ENCODE measurements at regions not wholly inside any gene's neighbourhood (a gene's known extent, or its start where the extent isn't known, plus 50 kb on each side); places are given as distances from the start of the nearest gene placed in this dataset.

- TF ChIP-seq POLR2A (IDR thresholded peaks at IDR 0.05) (no peak), CTCF (IDR thresholded peaks at IDR 0.05) (no peak)
- H3K9me3 ChIP-seq: no peaks in the 10 kb centered on the region
Measured at GRCh38 chr1:232180779-232181136, 449.2 kb downstream of the SIPA1L2 start.

GRCh38 chr1:232179896-232180778 is 449.8 kb downstream of the SIPA1L2 start:
- no peaks in the 10 kb centered on the region for H3K36me3 ChIP-seq
- TF ChIP-seq CTCF (IDR thresholded peaks at IDR 0.05) (no peak), POLR2A (IDR thresholded peaks at IDR 0.05) (no peak)
- H3K27ac ChIP-seq: no peak overlapping the region
- no peaks in the 10 kb centered on the region for H3K9me3 ChIP-seq
- DNase-seq: no peak
- H3K27me3 ChIP-seq: no peaks in the 10 kb centered on the region
- H3K4me3 ChIP-seq: no peak overlapping the region
- no peaks in the 10 kb centered on the region for H3K4me1 ChIP-seq

More at GRCh38 chr1:232180779-232181136, 449.2 kb downstream of the SIPA1L2 start:
- no peaks in the 10 kb centered on the region for H3K27me3 ChIP-seq
- H3K36me3 ChIP-seq: no peaks in the 10 kb centered on the region
- no peak for DNase-seq
- H3K27ac ChIP-seq: no peak overlapping the region
- no peaks in the 10 kb centered on the region for H3K4me1 ChIP-seq
- no peak overlapping the region for H3K4me3 ChIP-seq

- Histone ChIP-seq H3K9me3 (no peaks in the 10 kb centered on the region), H3K27ac (no peak overlapping the region), H3K36me3 (no peaks in the 10 kb centered on the region), H3K27me3 (no peaks in the 10 kb centered on the region), H3K4me1 (no peaks in the 10 kb centered on the region), H3K4me3 (no peak overlapping the region)
- no peak for DNase-seq
- TF ChIP-seq POLR2A (IDR thresholded peaks at IDR 0.05) (no peak), CTCF (IDR thresholded peaks at IDR 0.05) (no peak)
Measured at GRCh38 chr1:232178191-232178590, 451.7 kb downstream of the SIPA1L2 start.

- Histone ChIP-seq H3K27ac (no peak overlapping the region), H3K4me3 (no peak overlapping the region), H3K9me3 (no peaks in the 10 kb centered on the region), H3K36me3 (no peaks in the 10 kb centered on the region), H3K27me3 (no peaks in the 10 kb centered on the region), H3K4me1 (no peaks in the 10 kb centered on the region)
- DNase-seq: no peak
- no peak for TF ChIP-seq POLR2A (IDR thresholded peaks at IDR 0.05)
- TF ChIP-seq CTCF (IDR thresholded peaks at IDR 0.05): no peak
Measured at GRCh38 chr1:232177438-232177837, 452.5 kb downstream of the SIPA1L2 start.

- no peaks in the 10 kb centered on the region for H3K4me1 ChIP-seq
- H3K4me3 ChIP-seq: no peak overlapping the region
- H3K36me3 ChIP-seq: no peaks in the 10 kb centered on the region
- no peaks in the 10 kb centered on the region for H3K27me3 ChIP-seq
- DNase-seq: no peak
- TF ChIP-seq POLR2A (IDR thresholded peaks at IDR 0.05) (no peak), CTCF (IDR thresholded peaks at IDR 0.05) (no peak)
- H3K9me3 ChIP-seq: no peaks in the 10 kb centered on the region
- no peak overlapping the region for H3K27ac ChIP-seq
Measured at GRCh38 chr1:232176222-232176621, 453.7 kb downstream of the SIPA1L2 start.

Measured in Peyer's patch (tissue), 4 donors.